GM12878 (cell line): ENCODE measurements at regions not wholly inside any gene's neighbourhood (a gene's known extent, or its start where the extent isn't known, plus 50 kb on each side); places are given as distances from the start of the nearest gene placed in this dataset.

Experiments
- ATAC-seq: fragments of 200-7000 bp; cut with Tn5 transposase; 3 replicates; pipeline ENCODE4 v1.9.1; 2020; ENCODE audit warnings: mild to moderate bottlenecking, moderate library complexity
- BruUV-seq: library from RNA; stranded (reverse); fragments of 400-500 nt; replicated peaks from 2 replicates; lab custom pipeline; 2021; lab: Mats Ljungman, UMichigan
- CTCF ChIA-PET: fragments of 300-600 bp; sonication (Branson Sonifier 250); formaldehyde crosslinking; extraction: SDS; loops from one replicate; lab custom pipeline; 2021; ENCODE audit warnings: inconsistent platforms; lab: Yijun Ruan, JAX
- POLR2A ChIA-PET: fragments of 350-600 bp; formaldehyde crosslinking; extraction: SDS; loops from one replicate; lab custom pipeline; 2021; ENCODE audit warnings: inconsistent platforms; lab: Charles Lee
- RAD21 ChIA-PET: fragments of 300-600 bp; sonication (Branson Sonifier 250); formaldehyde crosslinking; loops from one replicate; lab custom pipeline; 2023; ENCODE audit warnings: antibody characterized with exemption; ENCODE audit not compliant: unreplicated experiment; lab: Charles Lee
- SMC1A ChIA-PET: fragments of 300-600 bp; sonication (Branson Sonifier 250); formaldehyde crosslinking; loops from one replicate; lab custom pipeline; 2023; ENCODE audit not compliant: unreplicated experiment, uncharacterized antibody; lab: Charles Lee
- DNase-seq: peaks from one replicate; pipeline ENCODE4 v3.0.0-alpha.2; 2011; ENCODE audit warnings: low read depth, low spot score
- FAIRE-seq: peaks from 3 replicates; lab custom pipeline; 2011; peaks lifted over from hg19 to GRCh38; lab: Jason Lieb, UNC
- H2AFZ ChIP-seq: 2 replicates; pipeline ENCODE4 v1.6.0; 2011; ENCODE audit warnings: low read depth, low read length, control low read depth; ENCODE audit not compliant: control insufficient read depth
- H3K27ac ChIP-seq: 2 replicates; pipeline ENCODE4 v1.5.1; 2011; ENCODE audit warnings: control low read depth; ENCODE audit not compliant: control insufficient read depth, insufficient read depth
- H3K27me3 ChIP-seq, 2 experiments: replicated peaks in 1 of 2; 2 replicates each; pipeline versions ENCODE4 v1.6.0 to v1.6.1; 2011; ENCODE audit warnings: low read length in 1 of 2; ENCODE audit not compliant: control insufficient read depth in 2 of 2, insufficient read depth in 2 of 2
- H3K36me3 ChIP-seq, 2 experiments: 2 replicates each; pipeline ENCODE4 v1.5.1; 2011; ENCODE audit warnings: low read length in 1 of 2; ENCODE audit not compliant: control insufficient read depth in 2 of 2, insufficient read depth in 2 of 2
- H3K4me1 ChIP-seq: 2 replicates; pipeline ENCODE4 v1.6.1; 2011; ENCODE audit warnings: mild to moderate bottlenecking, low read length, moderate library complexity, mixed read lengths; ENCODE audit not compliant: control insufficient read depth, insufficient read depth
- H3K4me2 ChIP-seq: 2 replicates; pipeline ENCODE4 v1.6.0; 2011; ENCODE audit warnings: control low read depth; ENCODE audit not compliant: control insufficient read depth, insufficient read depth
- H3K4me3 ChIP-seq: fragments of 200-600 bp; sonication (generic); 2 replicates; pipeline ENCODE4 v1.5.1; 2016
- H3K79me2 ChIP-seq: 2 replicates; pipeline ENCODE4 v1.6.0; 2011; ENCODE audit warnings: low read length; ENCODE audit not compliant: control insufficient read depth, insufficient read depth
- H3K9ac ChIP-seq: 2 replicates; pipeline ENCODE4 v1.8.0; 2011; ENCODE audit warnings: low read length, control low read depth, mixed read lengths; ENCODE audit not compliant: control insufficient read depth, insufficient read depth
- H3K9me3 ChIP-seq: replicated peaks from 3 replicates; pipeline ENCODE4 v1.5.1; 2011; ENCODE audit warnings: mild to moderate bottlenecking, low read length; ENCODE audit not compliant: control insufficient read depth, insufficient read depth
- H4K20me1 ChIP-seq: 2 replicates; pipeline ENCODE4 v1.6.0; 2011; ENCODE audit not compliant: control insufficient read depth, insufficient read depth
- ATF7 ChIP-seq: fragments of 450-650 bp; IDR thresholded peaks from 2 replicates; pipeline ENCODE4 v1.6.1; 2016; ENCODE audit warnings: low read depth, mild to moderate bottlenecking
- GABPA ChIP-seq: IDR thresholded peaks from 2 replicates; pipeline ENCODE4 v1.6.1; 2014; ENCODE audit warnings: antibody characterized with exemption, low read depth, mild to moderate bottlenecking, inconsistent platforms
- MYB ChIP-seq: fragments of 150-350 bp; IDR thresholded peaks from 2 replicates; pipeline ENCODE4 v1.6.1; 2014; ENCODE audit warnings: mild to moderate bottlenecking, low read depth, low read length, borderline replicate concordance
- PAX5 ChIP-seq: IDR thresholded peaks from 2 replicates; pipeline ENCODE4 v1.6.1; 2011; ENCODE audit warnings: low read depth, low read length, borderline replicate concordance
- WGBS: methylation state at CpG from one replicate; pipeline ENCODE4 v1.1.6; 2016; ENCODE audit warnings: low lambda C conversion rate; ENCODE audit not compliant: insufficient replicate concordance, insufficient coverage; ENCODE audit errors: missing lambda C conversion rate; 5-methylcytosine and 5-hydroxymethylcytosine counted together
- in situ Hi-C: fragments of 300-500 bp; cut with MboI; formaldehyde crosslinking; loops from 9 replicates; pipeline ENCODE4 v1.14.3; 2018; ENCODE audit warnings: mixed read lengths
- intact Hi-C: fragments of 100-400 bp; cut with micrococcal nuclease; formaldehyde crosslinking; loops from one replicate; pipeline ENCODE4 v1.14.2; 2022; ENCODE audit not compliant: unreplicated experiment
- TF ChIP-seq, protein P1 (sequence below), 3 experiments: IDR thresholded peaks in 2 of 3; conservative IDR thresholded peaks in 1 of 3; 2 replicates each; pipeline ENCODE4 v1.5.1; 2011; ENCODE audit warnings: low read depth in 3 of 3, low read length in 3 of 3, mild to moderate bottlenecking in 3 of 3, control low read depth in 2 of 3, moderate library complexity in 2 of 3, inconsistent platforms in 1 of 3, mixed read lengths in 1 of 3; ENCODE audit not compliant: control insufficient read depth in 2 of 3, insufficient read depth in 1 of 3; ENCODE audit errors: extremely low read depth in 1 of 3

- 44% methylated on average over 12 of the region's 12 CpGs for WGBS
These were observed 100.0 kb downstream of the CRYAA start for GRCh38 chr21:43268804-43269186.

More at GRCh38 chr21:43268804-43269186, 100.0 kb downstream of the CRYAA start:
- Histone ChIP-seq H3K27ac (no peak overlapping the region), H3K9me3 (no peaks in the 10 kb centered on the region), H3K4me3 (no peak overlapping the region)
- CTCF ChIA-PET = no interaction called here
- in situ Hi-C loops = no loop called here
- no peak for FAIRE-seq
- SMC1A ChIA-PET = interaction anchor here (0.6 to 1.4 kb wide), 2 partner anchors 43 to 77 kb away, joined by 3 to 4 read pairs; no protein-coding TSS in a partner anchor
- RAD21 ChIA-PET = no interaction called here
- TF ChIP-seq ATF7 (no peak), MYB (no peak), GABPA (no peak), PAX5 (no peak)
- TF ChIP-seq, protein P1, sequence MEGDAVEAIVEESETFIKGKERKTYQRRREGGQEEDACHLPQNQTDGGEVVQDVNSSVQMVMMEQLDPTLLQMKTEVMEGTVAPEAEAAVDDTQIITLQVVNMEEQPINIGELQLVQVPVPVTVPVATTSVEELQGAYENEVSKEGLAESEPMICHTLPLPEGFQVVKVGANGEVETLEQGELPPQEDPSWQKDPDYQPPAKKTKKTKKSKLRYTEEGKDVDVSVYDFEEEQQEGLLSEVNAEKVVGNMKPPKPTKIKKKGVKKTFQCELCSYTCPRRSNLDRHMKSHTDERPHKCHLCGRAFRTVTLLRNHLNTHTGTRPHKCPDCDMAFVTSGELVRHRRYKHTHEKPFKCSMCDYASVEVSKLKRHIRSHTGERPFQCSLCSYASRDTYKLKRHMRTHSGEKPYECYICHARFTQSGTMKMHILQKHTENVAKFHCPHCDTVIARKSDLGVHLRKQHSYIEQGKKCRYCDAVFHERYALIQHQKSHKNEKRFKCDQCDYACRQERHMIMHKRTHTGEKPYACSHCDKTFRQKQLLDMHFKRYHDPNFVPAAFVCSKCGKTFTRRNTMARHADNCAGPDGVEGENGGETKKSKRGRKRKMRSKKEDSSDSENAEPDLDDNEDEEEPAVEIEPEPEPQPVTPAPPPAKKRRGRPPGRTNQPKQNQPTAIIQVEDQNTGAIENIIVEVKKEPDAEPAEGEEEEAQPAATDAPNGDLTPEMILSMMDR (IDR thresholded peaks at IDR 0.05 in 2 of 3, conservative IDR thresholded peaks at IDR 0.05 in 1 of 3; ENCODE audit: control insufficient read depth in 2 of 3, extremely low read depth in 1 of 3, insufficient read depth in 1 of 3, low read depth in 3 of 3, low read length in 3 of 3) = peak in 2 of 3 experiments; percentile 2 to 13; a peak in 1 of 6 replicates
- TF ChIP-seq, all 136 proteins: peak for 1
- Histone ChIP-seq H3K27me3 (no peaks in the 10 kb centered on the region; a peak in 1 of 4 replicates), H3K4me2 (no peak overlapping the region), H3K9ac (no peak overlapping the region), H3K4me1 (0 out of 2 replicates have a peak, but pooled peaks cover 7% of the 10 kb centered on the region), H3K79me2 (no peaks in the 10 kb centered on the region), H2AFZ (no peak overlapping the region), H4K20me1 (no peaks in the 10 kb centered on the region), H3K36me3 (no peaks in the 10 kb centered on the region)
- ATAC-seq (0 out of 3 replicates have a peak, but pooled peaks have one; percentile 23), DNase-seq (no peak)
- BruUV-seq = no TSS peak
- intact Hi-C loops = no loop called here
- POLR2A ChIA-PET = no interaction called here
